H1 (cell line): ENCODE measurements at regions not wholly inside any gene's neighbourhood (a gene's known extent, or its start where the extent isn't known, plus 50 kb on each side); places are given as distances from the start of the nearest gene placed in this dataset.

ENCODE experiments used
- CTCF ChIA-PET: fragments of 300-600 bp; sonication (Branson Sonifier 250); formaldehyde crosslinking; loops from one replicate; lab custom pipeline; 2021; ENCODE audit not compliant: partially characterized antibody; lab: Charles Lee
- POLR2A ChIA-PET: fragments of 300-600 bp; sonication (Branson Sonifier 250); formaldehyde crosslinking; loops from one replicate; lab custom pipeline; 2021; ENCODE audit warnings: inconsistent platforms; ENCODE audit not compliant: partially characterized antibody; lab: Charles Lee
- DNase-seq, 2 experiments: peaks; one replicate each; pipeline versions ENCODE4 v3.0.0 to v3.0.0-alpha.2; 2010 to 2022; ENCODE audit warnings: low spot score in 2 of 2, low read depth in 1 of 2, mixed read lengths in 1 of 2
- FAIRE-seq: peaks from 2 replicates; lab custom pipeline; 2011; peaks lifted over from hg19 to GRCh38; lab: Jason Lieb, UNC
- H2AFZ ChIP-seq: 2 replicates; pipeline ENCODE4 v1.8.1; 2012; ENCODE audit warnings: low read length, inconsistent platforms
- H2AK5ac ChIP-seq: 2 replicates; pipeline ENCODE4 v1.6.1; 2013; ENCODE audit warnings: low read depth, low read length
- H2BK120ac ChIP-seq: replicated peaks from 2 replicates; pipeline ENCODE3; 2013; ENCODE audit warnings: low read depth, low read length, inconsistent platforms
- H2BK12ac ChIP-seq: 2 replicates; pipeline ENCODE4 v1.6.1; 2013; ENCODE audit warnings: low read depth, low read length
- H2BK15ac ChIP-seq: 2 replicates; pipeline ENCODE4 v1.6.1; 2013; ENCODE audit warnings: low read length
- H2BK20ac ChIP-seq: 2 replicates; pipeline ENCODE4 v1.6.1; 2013; ENCODE audit warnings: low read length
- H2BK5ac ChIP-seq: 2 replicates; pipeline ENCODE4 v1.6.1; 2013; ENCODE audit warnings: low read depth, low read length
- H3K14ac ChIP-seq: 2 replicates; pipeline ENCODE4 v1.6.1; 2013; ENCODE audit warnings: inconsistent platforms; ENCODE audit not compliant: insufficient read length
- H3K18ac ChIP-seq: 2 replicates; pipeline ENCODE4 v1.6.1; 2013; ENCODE audit warnings: low read length; ENCODE audit errors: extremely low read depth
- H3K23ac ChIP-seq: 2 replicates; pipeline ENCODE4 v1.6.1; 2013; ENCODE audit warnings: inconsistent platforms; ENCODE audit not compliant: insufficient read length
- H3K23me2 ChIP-seq: 2 replicates; pipeline ENCODE4 v1.6.1; 2013; ENCODE audit warnings: low read depth, low read length
- H3K27ac ChIP-seq: 2 replicates; pipeline ENCODE4 v1.6.1; 2011; ENCODE audit warnings: low read depth, low read length, inconsistent platforms
- H3K27me3 ChIP-seq, 4 experiments: replicated peaks in 1 of 4; 1 replicate in 1 of 4; 2 replicates in 3 of 4; pipeline versions ENCODE4 v1.6.1 to v1.8.1; 2011 to 2013; ENCODE audit warnings: low read length in 3 of 4, mild to moderate bottlenecking in 3 of 4, inconsistent platforms in 2 of 4, mixed read lengths in 2 of 4, moderate library complexity in 1 of 4; ENCODE audit not compliant: control insufficient read depth in 3 of 4, insufficient read depth in 3 of 4; ENCODE audit errors: extremely low read depth in 1 of 4
- H3K36me3 ChIP-seq, 4 experiments: 2 replicates each; pipeline versions ENCODE4 v1.6.1 to v1.8.1; 2011 to 2013; ENCODE audit warnings: mild to moderate bottlenecking in 4 of 4, low read length in 3 of 4, moderate library complexity in 2 of 4, control low read depth in 1 of 4, inconsistent platforms in 1 of 4; ENCODE audit not compliant: insufficient read depth in 4 of 4, control insufficient read depth in 2 of 4
- H3K4ac ChIP-seq: replicated peaks from 2 replicates; pipeline ENCODE3; 2013; ENCODE audit warnings: low read length, low read depth, mixed read lengths, inconsistent platforms; ENCODE audit not compliant: insufficient read length
- H3K4me1 ChIP-seq, 4 experiments: replicated peaks in 1 of 4; 1 replicate in 1 of 4; 2 replicates in 3 of 4; pipeline versions ENCODE4 v1.6.1 to v1.8.1; 2011 to 2013; ENCODE audit warnings: low read length in 3 of 4, inconsistent platforms in 2 of 4, mixed read lengths in 1 of 4; ENCODE audit not compliant: insufficient read depth in 4 of 4, control insufficient read depth in 3 of 4
- H3K4me2 ChIP-seq, 2 experiments: 2 replicates each; pipeline versions ENCODE4 v1.6.1 to v1.8.1; 2011 to 2013; ENCODE audit warnings: low read depth in 2 of 2, low read length in 2 of 2, control low read depth in 1 of 2, inconsistent platforms in 1 of 2, mild to moderate bottlenecking in 1 of 2; ENCODE audit not compliant: insufficient read depth in 1 of 2
- H3K4me3 ChIP-seq, 4 experiments: fragments of 200-600, 300-600 bp in 1 of 4; sonication (generic), shearing (Covaris generic), sonication (Bioruptor Twin) in 1 of 4; 2 replicates each; pipeline versions ENCODE4 v1.5.1 to v1.8.1; 2011 to 2016; ENCODE audit warnings: low read length in 4 of 4, low read depth in 3 of 4, control low read depth in 2 of 4, inconsistent platforms in 2 of 4, mild to moderate bottlenecking in 2 of 4, mixed read lengths in 1 of 4, moderate library complexity in 1 of 4; ENCODE audit not compliant: insufficient read depth in 2 of 4; ENCODE audit errors: extremely low read depth in 1 of 4
- H3K56ac ChIP-seq: replicated peaks from 2 replicates; pipeline ENCODE3; 2013; ENCODE audit warnings: low read depth, mild to moderate bottlenecking, mixed read lengths, low read length, inconsistent platforms; ENCODE audit not compliant: insufficient read length
- H3K79me1 ChIP-seq: 2 replicates; pipeline ENCODE4 v1.6.1; 2013; ENCODE audit warnings: low read depth, low read length, control low read depth
- H3K79me2 ChIP-seq, 2 experiments: 2 replicates each; pipeline versions ENCODE4 v1.6.1 to v1.8.1; 2012 to 2013; ENCODE audit warnings: low read length in 2 of 2, mild to moderate bottlenecking in 2 of 2, inconsistent platforms in 1 of 2; ENCODE audit not compliant: insufficient read depth in 2 of 2, control insufficient read depth in 1 of 2
- H3K9ac ChIP-seq, 4 experiments: replicated peaks in 1 of 4; 1 replicate in 1 of 4; 2 replicates in 3 of 4; pipeline versions ENCODE4 v1.6.1 to v1.8.1; 2011 to 2013; ENCODE audit warnings: low read depth in 3 of 4, low read length in 3 of 4, control low read depth in 2 of 4, mild to moderate bottlenecking in 2 of 4, moderate library complexity in 2 of 4, inconsistent platforms in 1 of 4; ENCODE audit errors: extremely low read depth in 1 of 4
- H3K9me3 ChIP-seq, 2 experiments: 2 replicates each; pipeline versions ENCODE4 v1.6.1 to v1.8.1; 2012 to 2013; ENCODE audit warnings: mild to moderate bottlenecking in 2 of 2, moderate library complexity in 2 of 2, control low read depth in 1 of 2, inconsistent platforms in 1 of 2, low read depth in 1 of 2, low read length in 1 of 2, mixed read lengths in 1 of 2; ENCODE audit not compliant: insufficient read depth in 2 of 2
- H4K20me1 ChIP-seq, 2 experiments: replicated peaks in 1 of 2; 2 replicates each; pipeline versions ENCODE3 to v1.8.1; 2011 to 2013; ENCODE audit warnings: inconsistent platforms in 2 of 2, low read length in 2 of 2, mild to moderate bottlenecking in 1 of 2; ENCODE audit not compliant: insufficient read depth in 2 of 2, control insufficient read depth in 1 of 2
- H4K5ac ChIP-seq: 2 replicates; pipeline ENCODE4 v1.6.1; 2013; ENCODE audit warnings: low read length, low read depth, mixed read lengths, inconsistent platforms; ENCODE audit not compliant: insufficient read length
- H4K8ac ChIP-seq: 2 replicates; pipeline ENCODE4 v1.8.0; 2013; ENCODE audit warnings: mild to moderate bottlenecking, moderate library complexity, low read length, inconsistent platforms; ENCODE audit not compliant: insufficient read depth; ENCODE audit errors: extremely low read depth
- H4K91ac ChIP-seq: replicated peaks from 2 replicates; pipeline ENCODE3; 2013; ENCODE audit warnings: low read length, mixed read lengths, inconsistent platforms; ENCODE audit not compliant: insufficient read length
- NANOG ChIP-seq: IDR thresholded peaks from 2 replicates; pipeline ENCODE4 v1.6.1; 2011; ENCODE audit warnings: low read length, low read depth, mild to moderate bottlenecking, inconsistent platforms; ENCODE audit not compliant: insufficient read depth, poor library complexity, severe bottlenecking
- SIX5 ChIP-seq: IDR thresholded peaks from 2 replicates; pipeline ENCODE4 v1.6.1; 2011; ENCODE audit warnings: mild to moderate bottlenecking, low read depth, low read length
- YY1 ChIP-seq: IDR thresholded peaks from 2 replicates; pipeline ENCODE4 v1.6.1; 2011; ENCODE audit warnings: low read depth, mild to moderate bottlenecking, low read length
- WGBS, 2 experiments: shearing (Covaris generic) in 1 of 2; methylation state at CpG; one replicate each; pipeline versions ENCODE4 v1.1.6 to v1.1.7; 2013 to 2015; ENCODE audit warnings: low lambda C conversion rate in 2 of 2, mixed read lengths in 2 of 2, inconsistent platforms in 1 of 2, low coverage in 1 of 2, missing lambda C conversion rate in 1 of 2; ENCODE audit not compliant: insufficient replicate concordance in 2 of 2, insufficient coverage in 1 of 2, insufficient read length in 1 of 2; ENCODE audit errors: extremely low coverage in 1 of 2, missing lambda C conversion rate in 1 of 2; 5-methylcytosine and 5-hydroxymethylcytosine counted together
- TF ChIP-seq, protein P1 (sequence below), 3 experiments: IDR thresholded peaks; 1 replicate in 2 of 3; 2 replicates in 1 of 3; pipeline versions ENCODE4 v1.5.1 to v1.6.1; 2011; ENCODE audit warnings: low read length in 3 of 3, mild to moderate bottlenecking in 3 of 3, inconsistent platforms in 2 of 3, low read depth in 1 of 3, moderate library complexity in 1 of 3; ENCODE audit not compliant: insufficient read depth in 1 of 3; ENCODE audit errors: control extremely low read depth in 1 of 3

DNA sequence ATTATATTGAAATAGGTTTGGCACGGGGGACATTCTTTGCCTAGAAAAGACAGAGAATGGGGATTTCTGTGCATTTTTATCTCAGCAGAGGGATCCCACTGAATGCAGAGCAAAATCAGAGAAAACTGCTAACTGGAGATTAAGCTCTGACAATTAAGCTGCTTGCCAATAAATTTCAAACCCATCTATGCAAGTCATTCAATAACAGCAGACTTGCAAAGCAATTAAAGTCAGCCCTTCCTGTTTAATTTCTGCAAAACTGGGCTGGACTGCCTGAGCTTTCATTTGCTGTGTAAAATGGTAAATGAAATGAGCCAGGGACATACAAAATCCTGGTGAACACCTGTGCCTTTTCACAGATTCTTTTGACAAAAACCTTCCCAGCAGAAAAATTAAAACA, 1273.9 kb upstream of the CNTN5 start:
- Histone ChIP-seq H2AK5ac (no peak overlapping the region), H3K27me3 (no peaks in the 10 kb centered on the region), H2BK12ac (no peak overlapping the region), H2BK15ac (no peak overlapping the region), H3K36me3 (no peaks in the 10 kb centered on the region), H3K56ac (no peak overlapping the region), H3K23ac (no peak overlapping the region), H3K79me1 (no peaks in the 10 kb centered on the region), H3K14ac (no peak overlapping the region), H3K27ac (no peak overlapping the region), H2BK20ac (no peak overlapping the region), H3K4me3 (no peak overlapping the region), H3K4me1 (no peaks in the 10 kb centered on the region), H3K4me2 (no peak overlapping the region), H3K4ac (no peak overlapping the region), H4K20me1 (no peaks in the 10 kb centered on the region), H3K79me2 (no peaks in the 10 kb centered on the region), H3K23me2 (no peaks in the 10 kb centered on the region), H3K9ac (no peak overlapping the region), H2BK5ac (no peak overlapping the region), H4K8ac (no peak overlapping the region), H2AFZ (no peak overlapping the region), H2BK120ac (no peak overlapping the region), H4K5ac (no peak overlapping the region), H3K18ac (no peak overlapping the region), H3K9me3 (peaks cover 0 to 8% of the 10 kb centered on the region in 2 experiments; a peak in 1 of 4 replicates), H4K91ac (no peak overlapping the region)
- ChIA-PET POLR2A (no interaction called here), CTCF (interaction anchor here (0.6 kb wide), 1 partner anchor 155 kb away, joined by 3 read pairs; no protein-coding TSS in a partner anchor)
- WGBS, 2 experiments, result 83% methylated on average over 1 of the region's 1 CpG; no CpG with 5 or more reads in 1 of the 2 experiments
- FAIRE-seq (no peak), DNase-seq (no peak)
- TF ChIP-seq SIX5 (no peak), YY1 (no peak), NANOG (no peak)
- TF ChIP-seq, protein P1, sequence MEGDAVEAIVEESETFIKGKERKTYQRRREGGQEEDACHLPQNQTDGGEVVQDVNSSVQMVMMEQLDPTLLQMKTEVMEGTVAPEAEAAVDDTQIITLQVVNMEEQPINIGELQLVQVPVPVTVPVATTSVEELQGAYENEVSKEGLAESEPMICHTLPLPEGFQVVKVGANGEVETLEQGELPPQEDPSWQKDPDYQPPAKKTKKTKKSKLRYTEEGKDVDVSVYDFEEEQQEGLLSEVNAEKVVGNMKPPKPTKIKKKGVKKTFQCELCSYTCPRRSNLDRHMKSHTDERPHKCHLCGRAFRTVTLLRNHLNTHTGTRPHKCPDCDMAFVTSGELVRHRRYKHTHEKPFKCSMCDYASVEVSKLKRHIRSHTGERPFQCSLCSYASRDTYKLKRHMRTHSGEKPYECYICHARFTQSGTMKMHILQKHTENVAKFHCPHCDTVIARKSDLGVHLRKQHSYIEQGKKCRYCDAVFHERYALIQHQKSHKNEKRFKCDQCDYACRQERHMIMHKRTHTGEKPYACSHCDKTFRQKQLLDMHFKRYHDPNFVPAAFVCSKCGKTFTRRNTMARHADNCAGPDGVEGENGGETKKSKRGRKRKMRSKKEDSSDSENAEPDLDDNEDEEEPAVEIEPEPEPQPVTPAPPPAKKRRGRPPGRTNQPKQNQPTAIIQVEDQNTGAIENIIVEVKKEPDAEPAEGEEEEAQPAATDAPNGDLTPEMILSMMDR (IDR thresholded peaks at IDR 0.05; ENCODE audit: control extremely low read depth in 1 of 3, insufficient read depth in 1 of 3, low read depth in 1 of 3, low read length in 3 of 3), result no peak
